ENCODE measurements at regions not wholly inside any gene's neighbourhood (a gene's known extent, or its start where the extent isn't known, plus 50 kb on each side); places are given as distances from the start of the nearest gene placed in this dataset.
"Not testable (repeated sequence)": the region's sequence is repeated elsewhere in the genome, so short reads cannot be mapped to it uniquely, and the experiment has no call there.

DNA sequence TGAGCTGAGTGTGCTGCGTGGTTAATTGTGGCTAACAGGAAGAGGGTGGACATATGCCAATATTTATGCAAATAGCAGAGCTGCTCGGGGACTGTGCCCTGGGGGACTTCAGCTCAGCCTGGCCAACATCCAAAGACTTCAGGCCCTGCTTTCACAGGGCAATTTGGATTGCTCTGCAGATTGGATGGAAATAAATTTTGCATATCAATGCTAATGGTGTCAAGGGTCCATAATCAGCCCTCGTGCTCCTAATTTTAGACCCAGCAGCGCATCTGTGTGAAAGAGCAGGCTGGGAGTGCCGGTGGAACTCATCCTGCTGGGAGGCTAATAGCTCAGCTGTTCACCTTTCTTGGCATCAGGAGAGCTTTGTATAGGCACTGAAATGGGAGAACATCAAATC, 270.1 kb downstream of the TCERG1L start:
- H3K4me3 ChIP-seq: no peak overlapping the region
- no peaks in the 10 kb centered on the region for H3K9me3 ChIP-seq (ENCODE audit: low read depth)
- TF ChIP-seq, protein P1, sequence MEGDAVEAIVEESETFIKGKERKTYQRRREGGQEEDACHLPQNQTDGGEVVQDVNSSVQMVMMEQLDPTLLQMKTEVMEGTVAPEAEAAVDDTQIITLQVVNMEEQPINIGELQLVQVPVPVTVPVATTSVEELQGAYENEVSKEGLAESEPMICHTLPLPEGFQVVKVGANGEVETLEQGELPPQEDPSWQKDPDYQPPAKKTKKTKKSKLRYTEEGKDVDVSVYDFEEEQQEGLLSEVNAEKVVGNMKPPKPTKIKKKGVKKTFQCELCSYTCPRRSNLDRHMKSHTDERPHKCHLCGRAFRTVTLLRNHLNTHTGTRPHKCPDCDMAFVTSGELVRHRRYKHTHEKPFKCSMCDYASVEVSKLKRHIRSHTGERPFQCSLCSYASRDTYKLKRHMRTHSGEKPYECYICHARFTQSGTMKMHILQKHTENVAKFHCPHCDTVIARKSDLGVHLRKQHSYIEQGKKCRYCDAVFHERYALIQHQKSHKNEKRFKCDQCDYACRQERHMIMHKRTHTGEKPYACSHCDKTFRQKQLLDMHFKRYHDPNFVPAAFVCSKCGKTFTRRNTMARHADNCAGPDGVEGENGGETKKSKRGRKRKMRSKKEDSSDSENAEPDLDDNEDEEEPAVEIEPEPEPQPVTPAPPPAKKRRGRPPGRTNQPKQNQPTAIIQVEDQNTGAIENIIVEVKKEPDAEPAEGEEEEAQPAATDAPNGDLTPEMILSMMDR (IDR thresholded peaks at IDR 0.05; ENCODE audit: low read depth, low read length): no peak
- no peak overlapping the region for H3K27ac ChIP-seq
- no peaks in the 10 kb centered on the region for H3K27me3 ChIP-seq
- no peaks in the 10 kb centered on the region for H3K4me1 ChIP-seq (ENCODE audit: low read depth)
- no peaks in the 10 kb centered on the region for H3K36me3 ChIP-seq
- no peak for DNase-seq (ENCODE audit: low read depth in 1 of 2, low spot score in 1 of 2)

DNA sequence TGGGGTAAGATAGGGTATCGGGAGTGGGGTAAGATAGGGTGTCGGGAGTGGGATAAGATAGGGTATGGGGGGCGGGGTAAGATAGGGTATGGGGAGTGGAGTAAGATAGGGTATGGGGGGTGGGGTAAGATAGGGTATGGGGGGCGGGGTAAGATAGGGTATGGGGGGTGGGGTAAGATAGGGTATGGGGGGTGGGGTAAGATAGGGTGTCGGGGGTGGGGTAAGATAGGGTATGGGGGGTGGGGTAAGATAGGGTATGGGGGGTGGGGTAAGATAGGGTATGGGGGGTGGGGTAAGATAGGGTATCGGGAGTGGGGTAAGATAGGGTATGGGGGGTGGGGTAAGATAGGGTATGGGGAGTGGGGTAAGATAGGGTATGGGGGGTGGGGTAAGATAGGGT, 269.5 kb downstream of the TCERG1L start:
- H3K27ac ChIP-seq; H3K27me3 ChIP-seq; H3K4me3 ChIP-seq; DNase-seq (ENCODE audit: low read depth in 1 of 2, low spot score in 1 of 2); H3K4me1 ChIP-seq (ENCODE audit: low read depth); H3K9me3 ChIP-seq (ENCODE audit: low read depth); H3K36me3 ChIP-seq: not testable (repeated sequence)
